Activated CD8-positive, alpha-beta T cell treated with anti-CD3 and anti-CD28 coated beads for 36 hours (primary cell): ENCODE measurements at regions not wholly inside any gene's neighbourhood (a gene's known extent, or its start where the extent isn't known, plus 50 kb on each side); places are given as distances from the start of the nearest gene placed in this dataset.

Experiments
- ATAC-seq: fragments of 200-7000 bp; cut with Tn5 transposase; one replicate; pipeline ENCODE4 v1.10.0; 2021; ENCODE audit warnings: mild to moderate bottlenecking, moderate library complexity
- CTCF ChIA-PET: fragments of 350-600 bp; sonication (Branson Sonifier 250); formaldehyde crosslinking; loops from one replicate; lab custom pipeline; 2021; ENCODE audit warnings: antibody characterized with exemption; lab: Charles Lee
- POLR2A ChIA-PET: fragments of 350-600 bp; sonication (Branson Sonifier 250); formaldehyde crosslinking; loops from one replicate; lab custom pipeline; 2021; ENCODE audit warnings: antibody characterized with exemption; lab: Charles Lee
- DNase-seq: peaks from one replicate; pipeline ENCODE4 v3.0.0-alpha.2; 2020
- H3K27ac Mint-ChIP-seq: one replicate; pipeline ENCODE4 v1.8.0; 2021; ENCODE audit warnings: mild to moderate bottlenecking, mixed read lengths
- H3K27me3 Mint-ChIP-seq: one replicate; pipeline ENCODE4 v1.8.0; 2021; ENCODE audit warnings: mixed read lengths
- H3K36me3 Mint-ChIP-seq: one replicate; pipeline ENCODE4 v1.8.0; 2021; ENCODE audit warnings: low read depth, mixed read lengths
- H3K4me1 Mint-ChIP-seq: one replicate; pipeline ENCODE4 v1.8.0; 2021; ENCODE audit warnings: low read depth, mixed read lengths
- H3K4me3 Mint-ChIP-seq: one replicate; pipeline ENCODE4 v1.8.0; 2021; ENCODE audit warnings: mild to moderate bottlenecking, moderate library complexity, mixed read lengths
- H3K9me3 Mint-ChIP-seq: one replicate; pipeline ENCODE4 v1.8.0; 2021; ENCODE audit warnings: mixed read lengths
- CTCF ChIP-seq: fragments of 200-600 bp; IDR thresholded peaks from one replicate; pipeline ENCODE4 v1.8.0; 2022; ENCODE audit warnings: antibody characterized with exemption, mild to moderate bottlenecking
- intact Hi-C: fragments of 100-400 bp; cut with micrococcal nuclease; formaldehyde crosslinking; loops from one replicate; pipeline ENCODE4 v1.10.0; 2022

GRCh38 chr4:18454349-18454748 lies 432.8 kb upstream of the LCORL start:
- Mint-ChIP-seq H3K27ac (no peak overlapping the region), H3K4me3 (no peak overlapping the region), H3K36me3 (no peaks in the 10 kb centered on the region), H3K27me3 (peaks cover 5% of the 10 kb centered on the region), H3K9me3 (no peaks in the 10 kb centered on the region), H3K4me1 (no peaks in the 10 kb centered on the region)
- ATAC-seq: no peak
- DNase-seq: no peak
- intact Hi-C loops: no loop called here
- POLR2A ChIA-PET: no interaction called here
- no peak for TF ChIP-seq CTCF
- CTCF ChIA-PET: no interaction called here

- ATAC-seq: no peak
- Mint-ChIP-seq H3K27me3 (peaks cover 2% of the 10 kb centered on the region), H3K4me1 (no peaks in the 10 kb centered on the region), H3K36me3 (no peaks in the 10 kb centered on the region), H3K4me3 (no peak overlapping the region), H3K9me3 (peaks cover 6% of the 10 kb centered on the region), H3K27ac (no peak overlapping the region)
- intact Hi-C loops: no loop called here
- POLR2A ChIA-PET: no interaction called here
- CTCF ChIA-PET: no interaction called here
- DNase-seq: no peak
- TF ChIP-seq CTCF: no peak
Observed at GRCh38 chr4:18445110-18445509, 423.6 kb upstream of the LCORL start.

- POLR2A ChIA-PET: no interaction called here
- CTCF ChIA-PET: no interaction called here
- Mint-ChIP-seq H3K27me3 (peaks cover 2% of the 10 kb centered on the region), H3K36me3 (no peaks in the 10 kb centered on the region), H3K4me3 (no peak overlapping the region), H3K9me3 (peaks cover 6% of the 10 kb centered on the region), H3K27ac (no peak overlapping the region), H3K4me1 (no peaks in the 10 kb centered on the region)
- ATAC-seq (no peak), DNase-seq (no peak)
- no peak for TF ChIP-seq CTCF
- intact Hi-C loops: no loop called here
Observed at GRCh38 chr4:18444206-18444605, 422.7 kb upstream of the LCORL start.

- H3K36me3 Mint-ChIP-seq: no peaks in the 10 kb centered on the region
- POLR2A ChIA-PET: no interaction called here
- no peak overlapping the region for H3K27ac Mint-ChIP-seq
- ATAC-seq (no peak), DNase-seq (no peak)
- peaks cover 7% of the 10 kb centered on the region for H3K9me3 Mint-ChIP-seq
- H3K4me1 Mint-ChIP-seq: no peaks in the 10 kb centered on the region
- TF ChIP-seq CTCF: no peak
- peaks cover 2% of the 10 kb centered on the region for H3K27me3 Mint-ChIP-seq
- intact Hi-C loops: no loop called here
- H3K4me3 Mint-ChIP-seq: no peak overlapping the region
- CTCF ChIA-PET: no interaction called here
Observed at GRCh38 chr4:18442957-18443356, 421.4 kb upstream of the LCORL start.

- H3K4me1 Mint-ChIP-seq: no peaks in the 10 kb centered on the region
- no peak for TF ChIP-seq CTCF
- CTCF ChIA-PET: no interaction called here
- H3K27ac Mint-ChIP-seq: no peak overlapping the region
- POLR2A ChIA-PET: no interaction called here
- intact Hi-C loops: no loop called here
- no peak overlapping the region for H3K4me3 Mint-ChIP-seq
- peaks cover 2% of the 10 kb centered on the region for H3K27me3 Mint-ChIP-seq
- no peak for DNase-seq
- no peak for ATAC-seq
- peaks cover 7% of the 10 kb centered on the region for H3K9me3 Mint-ChIP-seq
- H3K36me3 Mint-ChIP-seq: no peaks in the 10 kb centered on the region
Observed at GRCh38 chr4:18441676-18442075, 420.1 kb upstream of the LCORL start.
